ENCODE measurements at regions not wholly inside any gene's neighbourhood (a gene's known extent, or its start where the extent isn't known, plus 50 kb on each side); places are given as distances from the start of the nearest gene placed in this dataset.

- no peak for TF ChIP-seq EZH2 (IDR thresholded peaks at IDR 0.05; ENCODE audit: borderline replicate concordance, insufficient read depth, low read depth, low read length, poor library complexity, severe bottlenecking)
- TF ChIP-seq, protein P1, sequence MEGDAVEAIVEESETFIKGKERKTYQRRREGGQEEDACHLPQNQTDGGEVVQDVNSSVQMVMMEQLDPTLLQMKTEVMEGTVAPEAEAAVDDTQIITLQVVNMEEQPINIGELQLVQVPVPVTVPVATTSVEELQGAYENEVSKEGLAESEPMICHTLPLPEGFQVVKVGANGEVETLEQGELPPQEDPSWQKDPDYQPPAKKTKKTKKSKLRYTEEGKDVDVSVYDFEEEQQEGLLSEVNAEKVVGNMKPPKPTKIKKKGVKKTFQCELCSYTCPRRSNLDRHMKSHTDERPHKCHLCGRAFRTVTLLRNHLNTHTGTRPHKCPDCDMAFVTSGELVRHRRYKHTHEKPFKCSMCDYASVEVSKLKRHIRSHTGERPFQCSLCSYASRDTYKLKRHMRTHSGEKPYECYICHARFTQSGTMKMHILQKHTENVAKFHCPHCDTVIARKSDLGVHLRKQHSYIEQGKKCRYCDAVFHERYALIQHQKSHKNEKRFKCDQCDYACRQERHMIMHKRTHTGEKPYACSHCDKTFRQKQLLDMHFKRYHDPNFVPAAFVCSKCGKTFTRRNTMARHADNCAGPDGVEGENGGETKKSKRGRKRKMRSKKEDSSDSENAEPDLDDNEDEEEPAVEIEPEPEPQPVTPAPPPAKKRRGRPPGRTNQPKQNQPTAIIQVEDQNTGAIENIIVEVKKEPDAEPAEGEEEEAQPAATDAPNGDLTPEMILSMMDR (IDR thresholded peaks at IDR 0.05) = no peak
These were observed 96.7 kb upstream of the OR9G4 start for GRCh38 chr11:56845121-56845732.
